Stimulated activated naive CD8-positive, alpha-beta T cell treated with anti-CD3 and anti-CD28 coated beads, Interleukin-15, Interleukin-2, amounts not matched to agents 100 U/mL and 50 U/mL, for 24 hours (primary cell): ENCODE measurements at regions not wholly inside any gene's neighbourhood (a gene's known extent, or its start where the extent isn't known, plus 50 kb on each side); places are given as distances from the start of the nearest gene placed in this dataset.
"Not testable (repeated sequence)": the region's sequence is repeated elsewhere in the genome, so short reads cannot be mapped to it uniquely, and the experiment has no call there.

ENCODE experiments used
- ATAC-seq: fragments of 150-1000 bp; cut with Tn5 transposase; one replicate; pipeline ENCODE4 v1.10.0; 2021
- DNase-seq: peaks from one replicate; pipeline ENCODE4 v3.0.0; 2021

DNA sequence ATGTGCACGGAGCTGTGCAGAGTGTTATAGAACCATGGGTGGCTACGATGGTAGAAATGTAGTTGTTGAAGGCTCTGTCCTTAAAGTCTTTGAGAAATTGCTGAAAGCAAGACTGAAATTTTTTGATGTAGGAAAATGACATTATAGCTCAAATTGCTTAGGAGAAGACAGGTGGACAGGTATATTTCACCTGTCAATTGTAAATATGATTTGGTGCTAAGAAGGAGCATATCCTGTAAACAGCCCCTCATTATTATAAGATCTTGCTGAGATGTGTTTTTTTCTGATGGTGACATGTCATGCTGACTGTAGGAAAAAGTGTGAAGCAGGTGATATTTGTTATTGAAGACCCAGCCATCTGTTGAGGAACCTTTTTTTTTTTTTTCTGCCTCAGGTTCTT is 377.9 kb downstream of the PSAT1 start:
- DNase-seq (no peak), ATAC-seq (no peak)

DNA sequence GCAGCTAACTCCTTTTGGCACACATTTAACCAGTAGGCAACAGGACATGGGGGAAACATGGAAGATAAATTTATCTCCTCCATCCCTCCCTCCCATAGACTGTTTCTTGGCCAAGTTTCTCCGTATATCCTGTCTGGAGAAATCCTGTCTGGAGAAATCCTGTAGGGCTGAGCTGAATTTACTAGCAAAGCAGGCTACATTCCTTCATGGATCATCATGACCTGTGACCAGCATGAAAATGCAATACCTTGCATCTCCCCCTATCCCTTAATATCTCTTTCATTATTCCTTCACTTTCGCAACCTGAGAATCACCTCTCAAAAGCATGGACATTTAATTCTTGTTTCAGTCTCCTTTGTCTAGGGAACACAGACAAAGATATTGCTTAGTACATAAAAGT is 379.1 kb downstream of the PSAT1 start:
- ATAC-seq (no peak), DNase-seq (no peak)

DNA sequence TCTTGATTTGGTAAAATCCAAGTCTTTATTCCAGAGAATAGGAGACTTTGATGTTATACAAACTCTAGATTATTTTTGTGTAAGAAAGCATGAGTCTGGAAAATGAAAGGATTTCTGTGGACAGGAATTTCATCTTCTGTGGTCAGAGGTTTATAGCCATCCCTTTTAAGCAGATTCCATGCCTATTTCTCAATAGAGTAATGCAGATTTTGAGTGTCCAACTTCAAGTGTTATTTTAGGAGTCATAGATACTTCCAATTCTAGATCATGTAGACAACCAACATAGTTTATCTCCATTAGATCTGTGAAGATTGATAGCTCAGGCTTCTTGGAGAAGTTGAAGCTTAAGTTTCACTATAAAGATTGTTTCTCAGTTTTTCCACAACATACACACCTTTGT is 379.7 kb downstream of the PSAT1 start:
- DNase-seq (no peak), ATAC-seq (no peak)

DNA sequence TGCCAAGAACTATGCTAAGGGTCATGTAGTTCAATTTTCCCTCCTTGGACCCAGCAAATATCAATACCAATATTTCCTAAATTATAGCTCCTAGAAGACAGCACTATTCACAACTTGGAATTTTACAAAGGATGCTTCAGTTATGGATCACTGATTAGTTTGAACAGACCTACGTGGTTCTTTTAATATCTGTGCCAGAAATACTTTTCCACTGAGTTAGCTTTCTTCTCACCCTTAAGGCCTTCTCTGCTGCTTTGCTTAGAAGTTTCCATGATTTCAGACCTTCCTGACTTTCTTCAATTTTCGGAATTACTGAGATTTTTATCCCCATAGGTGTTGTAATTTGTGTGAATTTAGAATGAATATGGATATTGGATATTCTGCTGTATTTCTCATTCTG is 380.4 kb downstream of the PSAT1 start:
- no peak for DNase-seq
- no peak for ATAC-seq

DNA sequence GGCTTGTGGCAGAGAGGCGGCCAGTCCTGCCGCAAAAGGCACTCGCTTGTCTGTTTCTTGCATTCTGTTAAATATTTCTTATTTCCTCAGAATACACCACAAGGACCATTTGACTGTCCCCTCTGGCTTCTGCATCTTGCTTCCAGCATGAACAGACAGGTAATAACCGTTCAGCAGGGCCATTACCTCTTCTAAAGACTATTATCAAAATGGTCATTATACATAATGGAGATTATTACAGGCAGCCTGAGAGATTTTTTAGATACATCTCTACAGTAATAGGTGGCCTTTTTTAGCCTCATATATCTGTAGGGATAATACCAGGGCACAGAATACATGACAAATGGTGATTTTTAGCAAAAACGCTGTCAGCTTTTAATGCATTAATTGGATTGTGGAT is 382.0 kb downstream of the PSAT1 start:
- ATAC-seq (no peak), DNase-seq (no peak)

DNA sequence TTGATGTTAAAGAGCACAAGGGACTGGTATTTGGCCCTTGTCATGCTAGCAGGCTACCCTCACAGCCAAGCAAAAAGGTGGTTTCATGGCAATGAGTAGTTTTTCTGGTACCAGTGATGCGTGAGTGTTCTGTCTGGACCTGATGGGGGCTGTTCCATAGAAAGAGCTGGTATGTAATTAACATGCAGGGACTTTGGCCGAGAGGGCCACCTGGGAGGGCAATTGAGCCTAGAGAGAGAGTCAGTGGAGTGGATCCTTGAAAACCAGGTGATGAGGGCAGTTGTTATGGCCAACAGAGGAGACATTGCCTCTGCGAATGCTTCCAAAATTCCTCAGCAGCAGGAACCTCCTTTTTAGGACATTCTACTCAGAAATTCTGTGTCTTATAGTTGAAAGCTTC is 383.3 kb downstream of the PSAT1 start:
- DNase-seq (no peak), ATAC-seq (no peak)

DNA sequence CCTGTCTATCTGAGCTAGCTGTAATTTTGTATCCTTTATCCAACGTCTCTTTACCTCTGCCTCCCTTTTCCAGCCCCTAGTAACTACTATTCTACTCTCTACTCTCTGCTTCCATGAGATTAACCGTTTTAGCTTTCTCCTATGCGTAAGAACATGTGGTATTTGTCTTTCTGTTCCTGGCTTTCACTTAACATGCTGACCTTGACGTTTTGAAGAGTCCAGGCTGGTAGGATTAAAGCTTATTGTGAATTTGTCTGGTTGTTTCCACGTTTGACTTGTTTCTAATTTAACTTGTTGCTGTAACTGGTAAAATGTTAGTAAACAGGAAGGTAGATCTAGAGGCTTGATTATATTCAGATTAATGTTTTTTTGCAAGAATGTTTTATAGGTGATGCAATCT is 385.3 kb downstream of the PSAT1 start:
- no peak for ATAC-seq

DNA sequence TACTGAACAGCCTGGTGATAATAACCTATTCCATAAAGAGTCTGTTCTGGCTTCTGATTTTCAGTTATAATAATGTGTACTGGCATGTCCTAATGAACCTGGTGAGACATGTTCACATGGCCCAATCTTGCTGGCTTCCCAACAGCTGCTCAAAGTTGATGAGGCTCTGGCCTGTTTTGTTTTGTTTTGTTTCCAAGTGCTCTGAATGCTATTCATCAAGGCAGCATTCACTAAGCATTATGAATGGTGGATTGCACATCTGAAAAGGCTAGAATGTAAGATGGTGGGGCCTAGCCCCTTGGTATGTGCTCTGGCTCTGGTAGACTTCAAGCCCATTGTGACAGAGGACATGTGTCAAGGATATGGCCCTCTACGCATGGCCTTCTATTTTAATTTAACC is 388.5 kb downstream of the PSAT1 start:
- no peak for DNase-seq
- no peak for ATAC-seq

More for the DNA sequence above, 385.3 kb downstream of the PSAT1 start:
- DNase-seq, result no peak

DNA sequence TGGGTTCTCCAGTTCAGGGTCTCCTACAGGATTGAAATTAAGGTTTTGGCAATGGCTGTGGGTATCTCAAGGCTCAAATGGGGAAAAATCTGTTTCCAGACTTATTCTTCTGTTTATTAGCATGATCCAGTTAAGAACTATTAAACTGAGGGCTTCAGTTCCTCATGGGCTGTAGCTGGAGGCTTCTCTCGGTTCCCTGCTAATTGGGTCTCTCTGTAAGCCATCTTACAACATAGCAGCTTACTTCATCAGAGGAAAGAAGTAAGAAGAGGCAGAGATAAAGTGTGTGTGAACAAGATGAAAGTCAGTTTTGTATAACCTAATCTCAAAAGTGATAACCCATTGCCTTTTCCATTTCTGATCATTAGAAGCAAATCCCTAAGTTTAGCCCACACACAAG is 391.9 kb downstream of the PSAT1 start:
- ATAC-seq (no peak), DNase-seq (no peak)

DNA sequence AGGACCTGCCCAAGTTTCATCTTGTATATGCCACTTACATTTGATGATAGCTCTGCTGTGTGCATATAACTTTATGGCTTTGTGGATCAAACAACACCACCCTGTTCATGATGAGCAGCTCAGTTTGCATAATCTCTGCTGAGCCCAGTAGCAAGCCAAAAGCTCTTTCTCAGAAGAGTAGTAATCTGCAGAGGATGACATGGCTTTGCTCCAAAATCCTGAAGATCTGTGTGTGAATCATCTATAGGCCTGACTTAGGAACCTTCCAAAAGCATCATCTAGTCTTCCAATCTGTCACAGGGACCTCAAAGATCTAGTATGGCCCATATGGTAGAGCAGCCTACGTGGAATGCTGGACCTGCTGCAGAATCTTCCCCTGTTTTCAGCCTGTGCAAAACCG is 394.6 kb downstream of the PSAT1 start:
- DNase-seq (no peak), ATAC-seq (no peak)

DNA sequence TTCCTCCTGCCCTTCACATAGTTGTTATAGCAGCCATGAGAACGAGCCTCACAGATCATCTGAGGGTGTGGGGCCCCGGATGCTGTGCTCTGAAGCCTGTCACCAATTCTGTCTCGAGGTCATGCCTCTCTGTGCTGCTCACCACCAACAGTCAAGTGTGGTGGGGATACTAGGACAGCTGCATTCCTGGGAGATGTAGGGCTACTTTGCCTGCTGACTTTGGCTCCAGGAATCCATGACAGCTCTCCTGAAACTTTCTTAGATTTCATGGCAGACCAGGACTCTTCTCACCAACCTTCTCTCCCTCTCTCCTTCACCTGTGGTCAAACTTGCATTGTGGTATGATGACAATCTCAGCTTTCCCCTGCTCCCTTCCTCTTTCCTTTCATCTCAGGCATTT is 395.9 kb downstream of the PSAT1 start:
- ATAC-seq (no peak), DNase-seq (no peak)

DNA sequence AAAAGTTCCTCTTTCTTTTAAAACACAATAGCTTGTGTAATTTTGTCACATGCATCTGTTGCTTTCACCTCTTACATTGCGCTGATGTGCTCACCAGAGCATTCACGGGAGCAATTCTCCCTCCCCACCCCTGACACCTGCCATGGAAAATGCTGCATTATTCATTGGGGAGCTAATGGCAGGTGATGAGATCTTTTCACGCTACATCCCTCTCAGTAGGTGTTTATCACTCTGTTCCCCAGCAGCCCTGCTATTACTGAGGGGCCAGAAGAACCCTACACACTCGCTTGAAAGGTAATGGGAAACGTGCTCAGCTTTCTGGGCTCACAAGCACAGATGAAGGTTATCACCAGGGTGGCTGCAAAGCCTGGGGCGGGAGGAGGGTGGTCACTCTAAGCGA is 398.0 kb downstream of the PSAT1 start:
- no peak for DNase-seq
- no peak for ATAC-seq

DNA sequence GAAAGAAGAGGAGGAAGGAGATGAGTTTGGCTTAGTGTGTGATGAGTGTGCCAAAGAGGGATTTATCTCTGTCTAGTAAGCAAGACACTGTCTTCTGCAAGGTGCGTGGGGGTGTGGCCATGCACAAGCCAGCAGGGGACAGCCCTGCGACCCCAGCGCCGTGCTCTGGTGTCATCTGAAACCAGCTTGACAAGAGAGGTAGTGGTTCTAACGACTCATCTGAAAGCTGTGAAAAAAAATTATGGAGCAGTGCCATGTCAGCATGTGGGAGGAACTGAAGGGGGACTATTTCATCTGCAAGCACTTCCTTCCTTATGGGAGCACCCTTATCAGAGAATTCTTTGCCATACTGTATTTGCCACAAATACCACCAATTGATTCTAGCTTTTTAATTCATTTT is 398.6 kb downstream of the PSAT1 start:
- DNase-seq (no peak), ATAC-seq (no peak)

DNA sequence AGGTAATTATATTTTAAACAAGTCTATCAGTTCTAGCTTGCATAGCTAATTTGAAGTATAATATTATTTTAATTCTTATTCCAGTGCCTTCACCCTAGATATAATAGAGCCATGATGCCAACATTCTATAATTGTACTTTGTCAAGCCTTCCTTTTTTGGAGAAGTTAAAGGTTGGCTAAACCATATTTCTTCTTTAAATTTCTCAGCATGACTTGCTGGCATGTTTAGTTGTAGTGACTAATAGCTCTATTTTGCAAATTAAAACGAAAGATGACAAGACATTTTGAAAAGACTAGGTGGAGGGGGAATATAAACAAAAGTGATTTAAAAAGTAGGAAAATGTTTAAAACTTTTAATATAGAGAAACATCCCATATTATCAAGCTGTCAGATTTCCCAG is 400.7 kb downstream of the PSAT1 start:
- ATAC-seq, result no peak

DNA sequence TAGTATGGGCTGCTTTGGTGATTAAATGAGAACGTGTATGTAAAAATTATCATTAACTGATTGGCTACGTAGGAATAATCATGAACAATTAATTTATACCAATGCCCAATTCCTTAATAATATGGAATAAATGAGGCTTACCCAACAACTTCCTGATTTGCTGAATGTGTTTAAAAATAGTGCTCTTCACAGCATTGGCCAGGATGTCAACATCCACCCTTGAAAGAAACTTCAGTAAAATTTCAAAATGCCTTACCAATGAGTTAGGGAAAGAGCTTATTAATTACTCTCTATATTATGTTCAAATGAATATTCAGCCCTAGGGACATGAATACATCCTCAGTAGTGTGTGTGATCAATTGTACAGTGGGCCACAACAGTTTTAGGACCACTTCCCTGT is 401.4 kb downstream of the PSAT1 start:
- no peak for DNase-seq
- no peak for ATAC-seq

More for the DNA sequence above, 400.7 kb downstream of the PSAT1 start:
- no peak for DNase-seq

DNA sequence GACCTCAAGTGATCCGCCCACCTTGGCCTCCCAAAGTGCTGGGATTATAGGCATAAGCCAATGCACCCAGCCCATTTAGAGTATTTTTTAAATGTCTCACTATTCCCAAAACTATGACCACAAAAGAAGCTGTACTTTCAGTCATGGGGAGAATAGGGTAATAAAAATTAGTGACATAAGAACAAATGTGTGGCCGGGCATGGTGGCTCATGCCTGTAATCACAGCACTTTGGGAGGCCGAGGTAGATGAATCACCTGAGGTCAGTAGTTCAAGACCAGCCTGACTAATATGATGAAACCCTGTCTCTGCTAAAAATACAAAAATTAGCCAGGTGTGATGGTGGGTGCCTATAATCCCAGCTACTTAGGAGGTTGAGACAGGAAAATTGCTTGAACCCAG is 402.3 kb downstream of the PSAT1 start:
- not testable (repeated sequence) for ATAC-seq, DNase-seq

DNA sequence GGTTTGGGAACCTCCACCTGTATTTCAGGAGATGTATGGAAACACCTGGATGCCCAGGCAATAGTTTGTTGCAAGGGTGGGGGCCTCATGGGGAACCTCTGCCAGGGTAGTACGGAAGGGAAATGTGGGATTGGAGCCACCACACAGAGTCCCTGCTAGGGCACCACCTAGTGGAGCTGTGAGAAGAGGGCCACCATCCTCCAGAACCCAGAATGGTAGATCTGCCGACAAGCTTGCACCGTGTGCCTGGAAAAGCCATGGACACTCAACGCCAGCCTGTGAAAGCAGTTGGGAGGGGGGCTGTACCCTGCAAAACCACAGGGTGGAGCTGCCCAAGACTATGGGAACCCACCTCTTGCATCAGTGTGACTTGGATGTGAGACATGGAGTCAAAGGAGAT is 407.2 kb downstream of the PSAT1 start:
- ATAC-seq, DNase-seq: not testable (repeated sequence)

DNA sequence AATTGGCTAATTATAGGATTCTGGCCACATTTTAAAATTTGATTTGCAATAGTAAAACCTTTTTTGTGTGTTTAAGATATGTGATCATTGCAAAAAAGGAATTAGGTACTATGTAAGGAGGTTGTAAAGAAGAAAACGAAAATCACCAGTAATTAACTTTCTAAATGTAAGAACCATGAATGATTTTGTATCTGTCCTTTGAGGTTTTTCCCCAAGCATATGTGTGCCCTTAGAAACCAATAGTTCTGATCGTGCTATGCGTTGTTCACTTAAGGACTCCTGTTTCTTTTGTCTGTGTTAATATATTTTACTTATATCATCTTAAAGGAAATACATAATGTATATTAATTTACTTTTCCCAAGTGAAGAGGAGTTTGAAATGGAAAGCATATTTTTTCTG is 410.2 kb downstream of the PSAT1 start:
- no peak for DNase-seq
- no peak for ATAC-seq

DNA sequence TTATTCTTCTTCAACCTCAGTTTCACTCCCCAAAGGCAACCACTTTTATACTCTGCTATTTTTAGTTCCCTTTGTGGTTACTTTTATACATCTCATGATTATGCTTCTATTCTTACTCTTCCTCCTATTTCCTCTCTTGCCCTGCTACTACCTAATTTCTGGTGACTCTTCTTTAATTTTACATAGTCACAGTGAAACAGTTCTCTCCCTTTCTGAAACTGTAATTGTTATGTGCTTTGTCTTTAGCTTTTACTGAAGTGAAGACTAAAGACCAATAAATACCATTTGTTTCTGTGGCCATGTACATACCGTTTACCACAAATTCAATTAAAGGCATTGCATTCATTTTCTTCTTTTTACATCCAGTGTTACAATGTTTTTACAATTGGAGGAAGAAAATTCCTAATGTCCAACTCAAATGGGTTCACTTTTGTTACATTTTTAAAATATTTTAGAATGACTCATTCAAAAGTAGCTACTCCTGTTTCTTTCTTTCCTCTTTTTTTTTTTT is 410.6 kb downstream of the PSAT1 start:
- DNase-seq (no peak), ATAC-seq (no peak)

DNA sequence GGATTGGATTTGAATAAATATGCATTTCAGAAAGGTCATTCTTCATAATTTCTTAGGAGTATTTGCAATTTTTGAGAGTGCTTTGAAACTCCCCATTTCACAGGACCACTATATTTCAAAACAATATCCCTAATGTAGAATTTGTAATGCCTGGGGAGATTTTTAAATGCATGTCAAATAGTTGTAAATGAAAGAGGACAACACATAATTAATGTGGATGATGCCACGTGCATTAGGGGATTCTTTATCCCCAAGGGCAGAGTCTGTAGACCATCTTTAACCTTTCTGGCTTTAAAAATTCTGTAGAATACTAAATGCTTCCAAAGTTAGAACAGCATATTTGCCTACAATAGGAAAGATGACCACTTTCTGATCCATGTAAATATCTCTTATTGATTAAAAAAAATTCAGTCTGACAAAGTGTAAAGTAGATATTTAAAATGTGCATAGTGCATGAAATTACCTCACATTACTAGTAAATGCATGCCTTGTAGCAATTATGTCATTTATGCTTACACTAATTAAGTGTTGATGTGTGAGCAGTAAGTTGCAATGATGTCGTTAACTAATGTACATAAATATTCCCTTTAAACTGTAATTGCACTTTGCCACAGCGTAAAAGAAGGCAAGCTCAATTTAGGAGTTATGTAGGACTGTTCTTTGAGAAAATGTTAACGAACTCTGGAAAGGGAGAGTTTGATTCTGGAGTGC is 416.1 kb downstream of the PSAT1 start:
- no peak for ATAC-seq
- no peak for DNase-seq

DNA sequence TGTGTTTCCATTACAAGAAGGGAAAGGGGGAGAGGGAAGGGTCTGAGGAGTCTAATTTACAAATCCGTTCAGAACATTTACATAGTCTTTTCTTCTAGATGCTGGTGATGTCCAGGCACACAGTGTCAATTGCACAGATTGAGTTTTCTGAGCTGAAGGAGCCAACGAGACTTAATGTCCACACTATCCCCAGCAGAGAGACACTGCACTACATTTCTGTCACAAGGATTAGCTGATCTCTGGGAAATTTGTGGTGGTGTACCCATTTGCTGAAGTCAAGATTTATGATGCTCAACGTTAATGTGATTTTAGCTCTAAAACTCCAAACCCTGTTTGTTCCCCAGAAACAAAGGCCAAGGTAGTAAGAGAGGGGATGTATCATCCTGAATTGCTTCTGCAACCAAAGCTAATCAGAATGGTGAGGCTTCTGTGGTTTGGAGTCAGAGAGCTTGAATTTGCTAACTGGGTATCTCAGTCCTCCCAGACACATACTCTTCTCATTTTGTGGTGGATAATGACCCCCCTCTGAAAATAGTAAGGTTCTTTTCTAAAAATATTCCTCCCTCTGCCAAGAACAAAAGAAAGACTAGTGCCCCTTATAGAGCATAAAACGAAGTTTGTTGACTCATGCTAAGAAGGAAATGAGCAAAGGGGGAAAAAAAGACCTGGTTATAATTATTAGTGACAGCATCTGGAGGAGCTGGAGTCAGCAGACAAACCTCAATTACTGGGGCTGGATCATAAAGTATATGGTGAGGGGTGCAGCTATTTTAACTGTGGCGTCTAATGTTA is 416.9 kb downstream of the PSAT1 start:
- ATAC-seq, result no peak
- no peak for DNase-seq

DNA sequence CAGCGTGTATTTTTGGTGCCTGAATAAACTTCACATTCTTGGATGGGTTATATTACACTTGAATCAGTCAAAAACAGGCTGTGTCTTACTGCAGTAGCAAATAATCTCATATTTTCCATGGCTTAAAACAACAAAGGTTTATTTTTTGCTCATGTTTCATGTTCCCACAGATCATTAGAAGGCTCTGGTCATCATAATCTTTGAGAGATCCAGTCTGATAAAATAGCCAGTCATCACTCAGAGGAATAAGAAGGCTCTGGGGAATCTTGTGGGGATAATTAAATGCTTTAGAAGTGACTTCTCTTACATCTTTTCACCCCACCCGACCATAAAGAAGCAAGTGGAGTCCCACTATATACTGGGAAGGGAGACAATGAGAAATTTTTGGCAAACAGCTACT is 417.7 kb downstream of the PSAT1 start:
- DNase-seq (no peak), ATAC-seq (no peak)

DNA sequence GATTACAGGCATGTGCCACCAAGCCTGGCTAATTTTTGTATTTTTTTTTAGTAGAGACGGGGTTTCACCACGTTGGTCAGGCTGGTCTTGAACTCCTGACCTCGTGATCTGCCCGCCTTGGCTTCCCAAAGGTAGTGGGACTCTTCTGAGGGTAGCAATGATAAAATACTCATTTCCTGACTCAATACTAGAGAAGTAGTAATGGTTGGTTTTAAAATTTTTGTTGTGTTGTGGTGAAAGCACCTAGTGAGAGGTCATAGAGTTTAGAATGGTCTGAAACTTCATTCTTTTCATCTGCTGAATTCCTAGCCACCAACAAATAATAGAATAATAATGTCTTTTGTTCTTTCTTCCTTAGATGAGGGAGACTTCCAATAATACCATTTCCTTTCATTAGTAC is 422.1 kb downstream of the PSAT1 start:
- not testable (repeated sequence) for DNase-seq, ATAC-seq

DNA sequence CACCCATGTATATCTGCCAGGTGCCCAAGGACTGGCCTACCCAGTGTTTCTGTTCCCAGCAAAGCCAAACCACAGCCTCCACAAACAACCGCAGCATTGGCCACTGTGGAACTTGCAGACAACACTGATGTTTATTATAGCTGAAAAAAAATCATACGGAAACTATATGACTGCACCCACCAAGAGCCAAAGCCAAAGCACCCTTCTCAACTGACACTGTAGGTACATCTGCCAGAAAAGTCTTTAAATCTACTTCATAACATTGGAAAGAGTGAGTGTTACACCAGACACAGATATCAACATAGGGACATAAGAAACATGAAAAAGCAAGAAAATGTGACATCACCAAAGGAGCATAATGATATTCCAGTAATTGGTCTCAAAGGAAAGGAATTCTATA is 428.0 kb downstream of the PSAT1 start:
- DNase-seq (no peak), ATAC-seq (no peak)
